ENCODE measurements at regions not wholly inside any gene's neighbourhood (a gene's known extent, or its start where the extent isn't known, plus 50 kb on each side); places are given as distances from the start of the nearest gene placed in this dataset.

GRCh38 chr2:216758256-216759155 is 63.2 kb upstream of the IGFBP5 start:
- no peaks in the 10 kb centered on the region for H3K79me2 ChIP-seq (ENCODE audit: control insufficient read depth, insufficient read depth, low read length)
- H2AFZ ChIP-seq (ENCODE audit: low read depth, low read length) = no peak overlapping the region
- no peak for FAIRE-seq
- no peaks in the 10 kb centered on the region for H3K4me1 ChIP-seq (ENCODE audit: control insufficient read depth, extremely low read depth, insufficient read depth, low read length)
- POLR2A ChIA-PET = no interaction called here
- no peak overlapping the region for H3K27ac ChIP-seq (ENCODE audit: insufficient read depth, low read depth, low read length)
- CTCF ChIA-PET = interaction anchor here (1.3 kb wide), 1 partner anchor 11 kb away, joined by 4 read pairs; no protein-coding TSS in a partner anchor
- no peaks in the 10 kb centered on the region for H3K9me1 ChIP-seq (replicated peaks; ENCODE audit: control insufficient read depth, extremely low read depth, insufficient read depth, low read length)
- dilution Hi-C loops (cut with MboI; ENCODE audit: extremely low pct_ligation_motif_present, low sequenced_read_pairs) (no loop called here), intact Hi-C loops (cut with micrococcal nuclease) (no loop called here)
- peaks cover 0 to 4% of the 10 kb centered on the region in 2 experiments for H3K27me3 ChIP-seq (ENCODE audit: control insufficient read depth in 2 of 2, insufficient read depth in 2 of 2, low read length in 2 of 2)
- no TSS peak for BruUV-seq (replicated peaks)
- H3K4me3 ChIP-seq (replicated peaks in 1 of 3; ENCODE audit: insufficient read depth in 1 of 3, low read depth in 1 of 3, low read length in 3 of 3) = no peak overlapping the region
- no peak for DNase-seq (ENCODE audit: low read depth, low spot score)
- no peaks in the 10 kb centered on the region for H4K20me1 ChIP-seq (replicated peaks; ENCODE audit: control insufficient read depth, extremely low read depth, insufficient read depth, low read length)
- no peaks in the 10 kb centered on the region for H3K36me3 ChIP-seq (ENCODE audit: control insufficient read depth in 2 of 2, extremely low read depth in 1 of 2, insufficient read depth in 2 of 2, low read length in 2 of 2)
- TF ChIP-seq, protein P1, sequence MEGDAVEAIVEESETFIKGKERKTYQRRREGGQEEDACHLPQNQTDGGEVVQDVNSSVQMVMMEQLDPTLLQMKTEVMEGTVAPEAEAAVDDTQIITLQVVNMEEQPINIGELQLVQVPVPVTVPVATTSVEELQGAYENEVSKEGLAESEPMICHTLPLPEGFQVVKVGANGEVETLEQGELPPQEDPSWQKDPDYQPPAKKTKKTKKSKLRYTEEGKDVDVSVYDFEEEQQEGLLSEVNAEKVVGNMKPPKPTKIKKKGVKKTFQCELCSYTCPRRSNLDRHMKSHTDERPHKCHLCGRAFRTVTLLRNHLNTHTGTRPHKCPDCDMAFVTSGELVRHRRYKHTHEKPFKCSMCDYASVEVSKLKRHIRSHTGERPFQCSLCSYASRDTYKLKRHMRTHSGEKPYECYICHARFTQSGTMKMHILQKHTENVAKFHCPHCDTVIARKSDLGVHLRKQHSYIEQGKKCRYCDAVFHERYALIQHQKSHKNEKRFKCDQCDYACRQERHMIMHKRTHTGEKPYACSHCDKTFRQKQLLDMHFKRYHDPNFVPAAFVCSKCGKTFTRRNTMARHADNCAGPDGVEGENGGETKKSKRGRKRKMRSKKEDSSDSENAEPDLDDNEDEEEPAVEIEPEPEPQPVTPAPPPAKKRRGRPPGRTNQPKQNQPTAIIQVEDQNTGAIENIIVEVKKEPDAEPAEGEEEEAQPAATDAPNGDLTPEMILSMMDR (IDR thresholded peaks at IDR 0.05; ENCODE audit: extremely low read depth in 1 of 2, insufficient read depth in 1 of 2, low read depth in 1 of 2, low read length in 2 of 2) = no peak
- TF ChIP-seq POLR2AphosphoS5 (IDR thresholded peaks at IDR 0.05; ENCODE audit: insufficient read depth, low read depth, low read length) = no peak
- TF ChIP-seq POLR2A (IDR thresholded peaks at IDR 0.05; ENCODE audit: low read depth, low read length) = no peak
- no peak for TF ChIP-seq JUN (IDR thresholded peaks at IDR 0.05; ENCODE audit: borderline replicate concordance, insufficient read depth, insufficient read length, low read depth)
- TF ChIP-seq FOS (IDR thresholded peaks at IDR 0.05; ENCODE audit: borderline replicate concordance, insufficient read depth, low read length) = no peak
- TF ChIP-seq, protein P2, sequence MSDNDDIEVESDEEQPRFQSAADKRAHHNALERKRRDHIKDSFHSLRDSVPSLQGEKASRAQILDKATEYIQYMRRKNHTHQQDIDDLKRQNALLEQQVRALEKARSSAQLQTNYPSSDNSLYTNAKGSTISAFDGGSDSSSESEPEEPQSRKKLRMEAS (IDR thresholded peaks at IDR 0.05; ENCODE audit: insufficient read depth, insufficient read length) = no peak
- no peak for TF ChIP-seq EZH2 (IDR thresholded peaks at IDR 0.05; ENCODE audit: borderline replicate concordance, low read depth, low read length, severe bottlenecking)
- TF ChIP-seq MYC (IDR thresholded peaks at IDR 0.05; ENCODE audit: low read depth, low read length) = no peak
- TF ChIP-seq GATA2 (IDR thresholded peaks at IDR 0.05; ENCODE audit: insufficient read depth, insufficient read length, low read depth, low read length) = no peak
- no peaks in the 10 kb centered on the region for H3K9me3 ChIP-seq (replicated peaks; ENCODE audit: control insufficient read depth, insufficient read depth, low read length)
- no peak overlapping the region for H3K4me2 ChIP-seq (ENCODE audit: insufficient read depth, low read length)
- H3K9ac ChIP-seq (replicated peaks; ENCODE audit: extremely low read depth, insufficient read depth, low read length) = no peak overlapping the region
